OCI-M1 (cell line): ENCODE measurements at regions not wholly inside any gene's neighbourhood (a gene's known extent, or its start where the extent isn't known, plus 50 kb on each side); places are given as distances from the start of the nearest gene placed in this dataset.
"Not testable (repeated sequence)": the region's sequence is repeated elsewhere in the genome, so short reads cannot be mapped to it uniquely, and the experiment has no call there.

Experiments used
- DNase-seq: peaks from one replicate; lab custom pipeline; 2025; lab: John Stamatoyannopoulos, UW

- DNase-seq, result no peak
Observed at GRCh38 chr12:87254381-87255030, 774.7 kb downstream of the C12orf50 start.

- peak; percentile 14 for DNase-seq
Observed at GRCh38 chr12:87253157-87253556, 776.0 kb downstream of the C12orf50 start.

- no peak for DNase-seq
Observed at GRCh38 chr12:87246726-87247125, 782.5 kb downstream of the C12orf50 start.

GRCh38 chr12:87238466-87238865, 790.7 kb downstream of the C12orf50 start:
- DNase-seq, result no peak

- no peak for DNase-seq
Observed at GRCh38 chr12:87234898-87235297, 794.3 kb downstream of the C12orf50 start.

- DNase-seq, result no peak
Observed at GRCh38 chr12:87233671-87234070, 795.5 kb downstream of the C12orf50 start.

- DNase-seq, result no peak
Observed at GRCh38 chr12:87231818-87232217, 797.4 kb downstream of the C12orf50 start.

GRCh38 chr12:87230441-87230840, 798.8 kb downstream of the C12orf50 start:
- DNase-seq, result no peak

- DNase-seq, result no peak
Observed at GRCh38 chr12:87227162-87227561, 802.0 kb downstream of the C12orf50 start.

- DNase-seq, result peak; percentile 26
Observed at GRCh38 chr12:87217491-87217890, 811.7 kb downstream of the C12orf50 start.

GRCh38 chr12:87216436-87216835, 812.8 kb downstream of the C12orf50 start:
- no peak for DNase-seq

GRCh38 chr12:87202189-87202588, 827.0 kb downstream of the C12orf50 start:
- DNase-seq, result peak; percentile 44

GRCh38 chr12:87201598-87201997, 827.6 kb downstream of the C12orf50 start:
- DNase-seq, result peak; percentile 63

GRCh38 chr12:87200289-87200979, 828.8 kb downstream of the C12orf50 start:
- no peak for DNase-seq

GRCh38 chr12:87198181-87198580, 831.0 kb downstream of the C12orf50 start:
- no peak for DNase-seq

- no peak for DNase-seq
Observed at GRCh38 chr12:87196321-87196720, 832.9 kb downstream of the C12orf50 start.

- not testable (repeated sequence) for DNase-seq
Observed at GRCh38 chr12:87194389-87194788, 834.8 kb downstream of the C12orf50 start.

GRCh38 chr12:87185367-87185766, 843.8 kb downstream of the C12orf50 start:
- no peak for DNase-seq

- DNase-seq, result no peak
Observed at GRCh38 chr12:87182696-87183233, 846.4 kb downstream of the C12orf50 start.

- DNase-seq, result no peak
Observed at GRCh38 chr12:87171356-87171755, 857.8 kb downstream of the C12orf50 start.

GRCh38 chr12:87169010-87169409, 860.2 kb downstream of the C12orf50 start:
- DNase-seq, result no peak

- DNase-seq, result no peak
Observed at GRCh38 chr12:87165733-87166375, 863.3 kb downstream of the C12orf50 start.

- DNase-seq, result no peak
Observed at GRCh38 chr12:87163122-87163521, 866.1 kb downstream of the C12orf50 start.
